ENCODE measurements at regions not wholly inside any gene's neighbourhood (a gene's known extent, or its start where the extent isn't known, plus 50 kb on each side); places are given as distances from the start of the nearest gene placed in this dataset.

GRCh38 chr9:71302776-71303175, 181.4 kb upstream of the TRPM3 start:
- TF ChIP-seq EP300 (IDR thresholded peaks at IDR 0.05) (no peak), CTCF (IDR thresholded peaks at IDR 0.05) (no peak), POLR2A (IDR thresholded peaks at IDR 0.05) (no peak)

Data from sigmoid colon (tissue), 4 donors.